ENCODE measurements at regions not wholly inside any gene's neighbourhood (a gene's known extent, or its start where the extent isn't known, plus 50 kb on each side); places are given as distances from the start of the nearest gene placed in this dataset.
A peak's percentile ranks its signal among the peaks of the same experiment; 100 is the strongest.

DNA sequence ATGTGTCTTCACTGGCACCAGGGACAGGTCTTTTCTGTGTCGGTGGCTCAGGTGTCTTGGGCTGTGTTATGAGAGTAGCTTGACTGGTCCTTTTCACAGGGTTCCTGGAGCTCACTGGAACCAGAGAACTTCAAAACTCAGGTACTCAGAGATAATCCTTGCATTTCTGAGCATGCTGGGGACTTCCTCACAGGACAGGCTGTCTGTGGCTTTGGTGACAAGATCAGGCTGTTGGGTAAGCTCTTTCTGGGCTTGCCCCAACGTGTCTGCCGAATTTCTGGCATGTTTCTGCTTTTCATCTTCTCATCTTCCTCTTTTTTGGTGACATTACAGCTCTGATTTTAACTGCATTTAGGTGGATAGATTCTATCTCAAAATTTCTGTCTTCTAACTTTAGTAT lies 270.0 kb downstream of the CDH26 start:
- Histone ChIP-seq H3K9me3 (ENCODE audit: control insufficient read depth, insufficient read depth, low read length) (peaks cover 4% of the 10 kb centered on the region), H3K4me3 (ENCODE audit: low read depth, low read length) (no peak overlapping the region), H3K27ac (ENCODE audit: low read depth, low read length) (no peak overlapping the region), H3K27me3 (ENCODE audit: control insufficient read depth, insufficient read depth, low read length) (no peaks in the 10 kb centered on the region), H3K36me3 (ENCODE audit: control insufficient read depth, insufficient read depth, low read length) (no peaks in the 10 kb centered on the region), H3K4me1 (ENCODE audit: control insufficient read depth, insufficient read depth, low read length) (no peaks in the 10 kb centered on the region)
- DNase-seq (ENCODE audit: low read depth in 4 of 6, low spot score in 6 of 6) = no peak
- WGBS (ENCODE audit: insufficient coverage) = 86% methylated on average over 1 of the region's 3 CpGs

DNA sequence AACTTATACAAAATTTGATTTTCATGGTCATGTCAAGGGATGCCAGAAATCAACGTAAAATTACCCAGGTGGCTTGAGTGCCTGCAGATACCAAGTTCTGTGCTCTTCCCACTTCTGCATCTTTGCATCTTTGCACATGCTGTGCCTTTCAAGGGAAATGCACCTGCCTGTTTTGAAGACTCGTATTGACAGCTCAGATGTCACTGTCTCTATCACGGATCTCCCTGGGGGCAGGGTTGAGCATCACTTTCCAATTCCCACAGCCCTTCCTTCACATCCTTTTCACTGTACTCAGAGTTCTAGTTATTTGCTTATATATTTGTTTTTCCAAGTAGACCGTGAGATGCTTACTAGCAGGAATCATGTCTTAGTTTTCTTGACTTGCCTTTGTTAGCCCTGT lies 274.2 kb downstream of the CDH26 start:
- H3K4me3 ChIP-seq (ENCODE audit: low read depth, low read length) = no peak overlapping the region
- H3K4me1 ChIP-seq (ENCODE audit: control insufficient read depth, insufficient read depth, low read length) = no peaks in the 10 kb centered on the region
- H3K36me3 ChIP-seq (ENCODE audit: control insufficient read depth, insufficient read depth, low read length) = no peaks in the 10 kb centered on the region
- peaks cover 4% of the 10 kb centered on the region for H3K9me3 ChIP-seq (ENCODE audit: control insufficient read depth, insufficient read depth, low read length)
- no peak overlapping the region for H3K27ac ChIP-seq (ENCODE audit: low read depth, low read length)
- 90% methylated on average over 3 of the region's 4 CpGs for WGBS (ENCODE audit: insufficient coverage)
- H3K27me3 ChIP-seq (ENCODE audit: control insufficient read depth, insufficient read depth, low read length) = no peaks in the 10 kb centered on the region
- no peak for DNase-seq (ENCODE audit: low read depth in 4 of 6, low spot score in 6 of 6)

DNA sequence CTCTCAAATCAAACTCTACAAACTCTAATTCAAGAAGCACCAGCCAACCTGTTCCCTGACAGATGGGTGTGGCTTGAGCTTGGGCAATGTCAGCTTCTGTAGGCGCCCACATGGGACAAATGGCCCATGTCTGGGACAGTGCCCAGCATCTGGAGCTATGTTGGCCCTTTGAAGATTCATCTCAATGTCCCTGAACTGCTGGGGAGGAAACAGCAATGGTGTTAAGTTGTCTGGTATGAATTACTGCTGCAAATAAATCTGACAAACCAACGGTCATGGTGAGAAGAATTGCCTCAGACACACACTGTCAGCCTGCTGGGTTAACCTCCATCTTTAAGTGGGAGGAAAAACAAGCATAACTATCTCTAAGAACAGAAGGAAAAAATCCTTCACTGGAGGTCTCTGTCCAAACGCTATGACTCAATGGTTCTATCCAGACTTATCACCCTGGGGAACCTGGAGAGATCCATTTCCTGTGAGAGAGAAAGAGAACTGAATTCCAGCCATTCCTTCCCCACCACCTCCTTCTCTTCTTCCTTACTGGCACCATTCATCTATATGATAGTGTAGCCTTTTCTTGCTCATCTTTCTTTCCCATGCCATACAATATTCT lies 274.9 kb downstream of the CDH26 start:
- Histone ChIP-seq H3K4me3 (ENCODE audit: low read depth, low read length) (no peak overlapping the region), H3K27me3 (ENCODE audit: control insufficient read depth, insufficient read depth, low read length) (no peaks in the 10 kb centered on the region), H3K4me1 (ENCODE audit: control insufficient read depth, insufficient read depth, low read length) (no peaks in the 10 kb centered on the region), H3K27ac (ENCODE audit: low read depth, low read length) (no peak overlapping the region), H3K36me3 (ENCODE audit: control insufficient read depth, insufficient read depth, low read length) (no peaks in the 10 kb centered on the region), H3K9me3 (ENCODE audit: control insufficient read depth, insufficient read depth, low read length) (peaks cover 4% of the 10 kb centered on the region)
- DNase-seq (ENCODE audit: low read depth in 4 of 6, low spot score in 6 of 6) = no peak
- 89% methylated on average over 1 of the region's 3 CpGs for WGBS (ENCODE audit: insufficient coverage)

DNA sequence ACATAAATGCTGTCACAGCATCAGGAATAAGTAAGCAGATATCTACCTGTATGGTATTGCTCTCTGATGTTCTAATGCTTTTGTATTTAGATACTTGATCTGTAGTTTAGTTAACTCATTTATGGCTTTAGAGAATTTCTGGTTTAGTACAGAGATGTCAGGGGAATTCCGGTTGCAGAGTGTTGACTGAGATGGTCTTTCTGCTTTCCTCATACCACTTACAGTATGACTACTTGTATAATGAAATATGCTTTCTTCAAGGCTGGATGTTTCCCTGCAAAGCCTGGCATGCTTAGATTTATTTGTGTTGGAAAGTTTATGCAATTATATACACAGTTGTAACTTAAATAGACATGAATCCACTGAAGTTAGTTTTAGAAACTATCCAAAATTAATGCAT lies 278.4 kb downstream of the CDH26 start:
- Histone ChIP-seq H3K9me3 (ENCODE audit: control insufficient read depth, insufficient read depth, low read length) (no peaks in the 10 kb centered on the region), H3K27me3 (ENCODE audit: control insufficient read depth, insufficient read depth, low read length) (peaks cover 5% of the 10 kb centered on the region), H3K4me3 (ENCODE audit: low read depth, low read length) (no peak overlapping the region), H3K4me1 (ENCODE audit: control insufficient read depth, insufficient read depth, low read length) (peaks cover 18% of the 10 kb centered on the region), H3K36me3 (ENCODE audit: control insufficient read depth, insufficient read depth, low read length) (no peaks in the 10 kb centered on the region), H3K27ac (ENCODE audit: low read depth, low read length) (no peak overlapping the region)
- no CpG with 5 or more reads among the region's 1 CpG for WGBS (ENCODE audit: insufficient coverage)
- no peak for DNase-seq (ENCODE audit: low read depth in 4 of 6, low spot score in 6 of 6)

DNA sequence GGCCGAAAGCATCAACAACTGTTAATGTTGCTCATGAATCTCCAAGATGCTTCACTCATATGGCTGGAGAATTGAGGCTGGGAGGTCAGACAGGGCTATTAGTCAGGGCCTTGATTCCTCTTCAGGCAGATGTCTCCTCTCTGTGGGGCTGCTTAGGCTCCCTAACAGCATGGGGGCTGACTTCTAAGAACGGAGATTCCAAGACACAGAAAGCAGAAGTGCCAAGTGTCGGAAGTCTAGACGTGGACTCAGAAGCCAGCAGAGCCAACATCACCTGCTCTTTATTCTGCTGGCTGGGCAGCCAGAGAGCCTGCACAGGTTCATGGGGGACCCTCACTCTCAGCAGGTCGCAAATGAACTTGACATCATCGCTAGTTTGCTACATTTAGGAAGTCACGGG lies 279.8 kb downstream of the CDH26 start:
- Histone ChIP-seq H3K27me3 (ENCODE audit: control insufficient read depth, insufficient read depth, low read length) (peaks cover 5% of the 10 kb centered on the region), H3K27ac (ENCODE audit: low read depth, low read length) (no peak overlapping the region), H3K36me3 (ENCODE audit: control insufficient read depth, insufficient read depth, low read length) (no peaks in the 10 kb centered on the region), H3K9me3 (ENCODE audit: control insufficient read depth, insufficient read depth, low read length) (no peaks in the 10 kb centered on the region), H3K4me1 (ENCODE audit: control insufficient read depth, insufficient read depth, low read length) (peaks cover 18% of the 10 kb centered on the region), H3K4me3 (ENCODE audit: low read depth, low read length) (no peak overlapping the region)
- DNase-seq (ENCODE audit: low read depth in 4 of 6, low spot score in 6 of 6) = no peak
- WGBS (ENCODE audit: insufficient coverage) = 88% methylated on average over 6 of the region's 7 CpGs

DNA sequence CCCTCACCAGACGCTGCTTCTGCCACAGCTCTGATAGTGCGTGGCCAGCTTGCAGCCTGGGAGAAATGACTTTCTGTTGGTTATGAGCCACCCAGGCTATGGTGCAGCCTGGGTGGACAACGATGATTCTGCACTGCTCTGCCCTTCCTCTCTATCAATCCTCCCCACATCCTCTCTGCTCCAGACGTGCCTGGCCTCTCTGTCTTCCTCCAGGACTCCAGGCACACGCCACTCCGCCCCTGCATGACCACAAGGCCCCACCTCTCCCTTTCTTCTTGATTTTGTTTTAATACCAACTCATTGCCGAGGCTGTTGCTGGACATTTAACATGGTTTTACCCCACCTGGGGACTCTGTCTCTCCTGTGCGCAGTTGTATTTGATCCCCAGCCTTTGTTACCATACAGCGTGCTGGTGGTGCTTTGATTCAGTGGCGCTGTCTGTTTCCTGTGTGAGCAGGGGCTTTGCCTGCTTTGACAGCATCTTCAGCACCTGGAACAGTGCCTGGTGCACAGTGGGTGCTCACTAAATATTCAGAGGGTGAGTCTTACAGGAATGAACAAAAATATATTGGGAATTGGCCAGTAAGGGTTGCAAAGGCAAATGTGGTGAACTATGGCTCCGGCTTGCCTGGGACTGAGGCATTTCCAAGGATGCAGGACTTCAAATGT lies 280.9 kb downstream of the CDH26 start:
- Histone ChIP-seq H3K9me3 (ENCODE audit: control insufficient read depth, insufficient read depth, low read length) (no peaks in the 10 kb centered on the region), H3K4me1 (ENCODE audit: control insufficient read depth, insufficient read depth, low read length) (peaks cover 18% of the 10 kb centered on the region), H3K36me3 (ENCODE audit: control insufficient read depth, insufficient read depth, low read length) (no peaks in the 10 kb centered on the region), H3K27me3 (ENCODE audit: control insufficient read depth, insufficient read depth, low read length) (peaks cover 5% of the 10 kb centered on the region), H3K27ac (ENCODE audit: low read depth, low read length) (no peak overlapping the region), H3K4me3 (ENCODE audit: low read depth, low read length) (no peak overlapping the region)
- 77% methylated on average over 11 of the region's 11 CpGs for WGBS (ENCODE audit: insufficient coverage)
- no peak for DNase-seq (ENCODE audit: low read depth in 4 of 6, low spot score in 6 of 6)

DNA sequence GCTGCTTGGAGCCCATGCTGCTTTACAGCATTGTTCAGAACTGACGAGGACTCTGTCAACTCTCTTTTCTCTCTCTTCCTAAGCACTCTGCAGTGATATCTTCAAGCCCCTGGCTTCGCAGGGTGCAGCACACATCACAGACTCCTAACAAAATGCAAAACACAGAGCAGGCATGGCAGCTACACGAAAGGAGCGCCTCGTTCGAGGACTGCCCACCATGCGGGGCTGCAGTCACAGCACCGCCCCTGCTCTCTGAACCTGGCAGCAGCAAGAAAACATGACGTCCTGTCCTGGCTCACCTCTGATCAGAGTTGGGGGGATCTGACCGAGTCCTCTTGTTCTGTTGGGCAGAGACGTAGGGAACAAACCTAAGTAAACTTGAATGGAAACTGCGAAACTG lies 281.7 kb downstream of the CDH26 start:
- Histone ChIP-seq H3K4me3 (ENCODE audit: low read depth, low read length) (no peak overlapping the region), H3K9me3 (ENCODE audit: control insufficient read depth, insufficient read depth, low read length) (no peaks in the 10 kb centered on the region), H3K4me1 (ENCODE audit: control insufficient read depth, insufficient read depth, low read length) (peaks cover 18% of the 10 kb centered on the region), H3K27me3 (ENCODE audit: control insufficient read depth, insufficient read depth, low read length) (peaks cover 5% of the 10 kb centered on the region), H3K36me3 (ENCODE audit: control insufficient read depth, insufficient read depth, low read length) (no peaks in the 10 kb centered on the region), H3K27ac (ENCODE audit: low read depth, low read length) (no peak overlapping the region)
- no peak for DNase-seq (ENCODE audit: low read depth in 4 of 6, low spot score in 6 of 6)
- 50% methylated on average over 12 of the region's 12 CpGs for WGBS (ENCODE audit: insufficient coverage)

DNA sequence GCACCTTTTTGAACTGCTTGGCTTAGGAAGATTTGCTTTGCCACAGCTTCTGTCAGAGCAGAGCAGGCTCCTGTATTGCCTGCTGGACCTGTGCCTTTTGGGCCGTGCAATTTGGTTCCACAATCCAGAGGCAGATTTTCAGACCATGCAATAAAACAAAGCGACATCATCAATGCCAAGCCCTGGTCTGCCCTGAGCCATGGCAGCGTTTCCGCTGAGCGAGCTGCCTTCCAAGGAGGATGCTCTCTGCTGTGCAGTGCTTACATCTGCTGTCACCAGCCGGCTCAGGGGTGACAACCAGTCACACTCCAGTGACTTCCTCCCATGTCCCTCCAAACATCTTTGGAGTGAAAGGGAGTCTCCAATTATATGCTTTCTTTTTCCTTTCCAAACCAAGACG lies 282.2 kb downstream of the CDH26 start:
- Histone ChIP-seq H3K4me3 (ENCODE audit: low read depth, low read length) (no peak overlapping the region), H3K4me1 (ENCODE audit: control insufficient read depth, insufficient read depth, low read length) (peaks cover 18% of the 10 kb centered on the region), H3K36me3 (ENCODE audit: control insufficient read depth, insufficient read depth, low read length) (no peaks in the 10 kb centered on the region), H3K9me3 (ENCODE audit: control insufficient read depth, insufficient read depth, low read length) (no peaks in the 10 kb centered on the region), H3K27me3 (ENCODE audit: control insufficient read depth, insufficient read depth, low read length) (peaks cover 5% of the 10 kb centered on the region), H3K27ac (ENCODE audit: low read depth, low read length) (no peak overlapping the region)
- WGBS (ENCODE audit: insufficient coverage) = 21% methylated on average over 5 of the region's 7 CpGs
- DNase-seq (ENCODE audit: low read depth in 4 of 6, low spot score in 6 of 6) = peak in 2 of 6 donors; percentile 49 to 63

DNA sequence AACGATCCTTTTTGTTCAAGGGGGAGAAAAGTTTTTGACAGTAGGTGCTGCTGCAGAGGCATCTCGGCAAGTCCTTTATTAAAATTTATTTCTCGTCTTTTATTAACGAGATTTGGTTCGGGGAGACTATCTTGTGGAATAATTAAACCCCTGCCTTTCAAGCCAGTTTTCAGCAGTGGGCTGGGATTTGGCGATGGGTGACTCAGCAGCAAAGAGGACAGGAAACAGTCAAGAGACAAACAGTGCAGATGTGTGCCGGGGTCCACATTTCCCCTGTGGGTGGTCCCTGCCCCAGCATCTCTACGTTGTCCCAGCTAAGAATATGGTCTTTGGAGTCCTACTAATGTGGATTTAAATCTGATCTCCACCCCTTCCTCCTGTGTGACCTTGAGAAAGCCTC lies 282.8 kb downstream of the CDH26 start:
- peaks cover 18% of the 10 kb centered on the region for H3K4me1 ChIP-seq (ENCODE audit: control insufficient read depth, insufficient read depth, low read length)
- H3K27ac ChIP-seq (ENCODE audit: low read depth, low read length) = no peak overlapping the region
- no peak overlapping the region for H3K4me3 ChIP-seq (ENCODE audit: low read depth, low read length)
- DNase-seq (ENCODE audit: low read depth in 4 of 6, low spot score in 6 of 6) = no peak
- no peaks in the 10 kb centered on the region for H3K9me3 ChIP-seq (ENCODE audit: control insufficient read depth, insufficient read depth, low read length)
- H3K27me3 ChIP-seq (ENCODE audit: control insufficient read depth, insufficient read depth, low read length) = peaks cover 5% of the 10 kb centered on the region
- H3K36me3 ChIP-seq (ENCODE audit: control insufficient read depth, insufficient read depth, low read length) = no peaks in the 10 kb centered on the region
- 62% methylated on average over 8 of the region's 8 CpGs for WGBS (ENCODE audit: insufficient coverage)

DNA sequence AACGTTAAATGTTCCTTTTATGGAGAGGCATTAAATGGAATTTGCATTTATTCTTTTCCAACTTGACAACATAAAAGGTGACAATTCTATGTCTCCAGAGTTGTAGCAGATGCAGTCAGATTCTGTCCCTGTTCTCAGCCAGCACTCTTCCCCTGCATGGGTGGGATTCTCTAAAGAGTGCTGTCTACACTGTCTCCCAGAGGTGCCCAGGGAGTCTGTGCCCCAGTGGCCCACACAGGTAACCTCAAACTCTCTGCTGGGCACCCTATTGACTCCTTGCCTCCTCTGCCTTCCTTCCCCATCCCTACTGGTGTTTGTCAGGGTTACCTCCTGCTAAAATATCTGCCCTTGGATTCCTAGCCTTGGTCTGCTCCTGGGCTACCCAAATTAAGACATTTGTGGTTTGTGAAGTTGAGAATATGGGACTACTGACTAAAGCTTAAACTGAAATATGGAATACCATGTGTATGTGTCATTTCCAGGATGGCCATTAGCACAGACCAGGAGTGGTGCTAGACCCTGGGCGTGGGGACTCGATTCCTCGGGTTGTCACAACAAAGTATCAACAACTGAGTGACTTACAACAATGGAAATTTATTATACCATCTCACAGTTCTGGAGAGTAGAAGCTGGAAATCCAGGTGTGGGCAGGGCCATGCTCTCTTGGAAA lies 284.7 kb downstream of the CDH26 start:
- H3K27me3 ChIP-seq (ENCODE audit: control insufficient read depth, insufficient read depth, low read length) = peaks cover 5% of the 10 kb centered on the region
- H3K27ac ChIP-seq (ENCODE audit: low read depth, low read length) = no peak overlapping the region
- no peak for DNase-seq (ENCODE audit: low read depth in 4 of 6, low spot score in 6 of 6)
- no peak overlapping the region for H3K4me3 ChIP-seq (ENCODE audit: low read depth, low read length)
- no CpG with 5 or more reads among the region's 4 CpGs for WGBS (ENCODE audit: insufficient coverage)
- H3K4me1 ChIP-seq (ENCODE audit: control insufficient read depth, insufficient read depth, low read length) = peaks cover 18% of the 10 kb centered on the region
- H3K9me3 ChIP-seq (ENCODE audit: control insufficient read depth, insufficient read depth, low read length) = no peaks in the 10 kb centered on the region
- no peaks in the 10 kb centered on the region for H3K36me3 ChIP-seq (ENCODE audit: control insufficient read depth, insufficient read depth, low read length)
